Gastrocnemius medialis (tissue), 4 donors: ENCODE measurements at regions not wholly inside any gene's neighbourhood (a gene's known extent, or its start where the extent isn't known, plus 50 kb on each side); places are given as distances from the start of the nearest gene placed in this dataset.

Experiments used
- ATAC-seq, 2 donors: fragments of 150-250 bp; one replicate each; pipeline ENCODE4 v1.9.1; 2016
- DNase-seq, 2 donors: peaks; one replicate each; pipeline ENCODE4 v3.0.0-alpha.2; 2019
- H3K27ac ChIP-seq, 4 donors: fragments of 200-600 bp; sonication (generic); 1 replicate in 1 of 4; 2 replicates in 3 of 4; pipeline ENCODE4 v1.5.1; 2016 to 2018; ENCODE audit warnings: mild to moderate bottlenecking in 2 of 4, moderate library complexity in 1 of 4
- H3K27me3 ChIP-seq, 3 donors: fragments of 200-600 bp; sonication (generic) in 2 of 3; 1 replicate in 1 of 3; 2 replicates in 2 of 3; pipeline versions ENCODE4 v1.5.1 to v1.6.0; 2016 to 2019; ENCODE audit warnings: mild to moderate bottlenecking in 1 of 3, moderate library complexity in 1 of 3
- H3K36me3 ChIP-seq, 2 donors: fragments of 200-600 bp; sonication (generic) in 1 of 2; one replicate each; pipeline ENCODE4 v1.5.1; 2017 to 2018
- H3K4me1 ChIP-seq, 2 donors: fragments of 200-600 bp; sonication (generic) in 1 of 2; one replicate each; pipeline ENCODE4 v1.5.1; 2016 to 2017; ENCODE audit warnings: mild to moderate bottlenecking in 2 of 2
- H3K4me3 ChIP-seq, 4 donors: fragments of 200-600 bp; sonication (generic) in 3 of 4; 1 replicate in 1 of 4; 2 replicates in 3 of 4; pipeline ENCODE4 v1.5.1; 2016 to 2019; ENCODE audit warnings: mild to moderate bottlenecking in 2 of 4
- H3K9me3 ChIP-seq, 3 donors: fragments of 200-600 bp; sonication (generic) in 2 of 3; 1 replicate in 1 of 3; 2 replicates in 2 of 3; pipeline ENCODE4 v1.5.1; 2016 to 2019
- CTCF ChIP-seq, 5 experiments: fragments of 450-650 bp in 3 of 5; fragments of 200-600 bp in 2 of 5; sonication (generic) in 2 of 5; IDR thresholded peaks in 4 of 5; conservative IDR thresholded peaks in 1 of 5; 1 replicate in 4 of 5; 2 replicates in 1 of 5; pipeline ENCODE4 v1.5.1; 2016 to 2019; ENCODE audit warnings: antibody characterized with exemption in 5 of 5, mild to moderate bottlenecking in 3 of 5, moderate library complexity in 3 of 5
- POLR2A ChIP-seq, 2 donors: fragments of 450-650 bp; IDR thresholded peaks; one replicate each; pipeline ENCODE4 v1.6.1; 2017; ENCODE audit warnings: antibody characterized with exemption in 2 of 2, mild to moderate bottlenecking in 2 of 2, moderate library complexity in 2 of 2
- in situ Hi-C, 4 donors: fragments of 200-750 bp; cut with MboI; loops; one replicate each; pipeline versions ENCODE4 v1.15.0 to v1.8.0; 2017; ENCODE audit warnings: low sequenced_read_pairs in 4 of 4
- intact Hi-C: fragments of 100-400 bp; cut with DNase I; formaldehyde crosslinking; loops from one replicate; pipeline ENCODE4 v1.15.1; 2023; ENCODE audit warnings: low total_unique reads

DNA sequence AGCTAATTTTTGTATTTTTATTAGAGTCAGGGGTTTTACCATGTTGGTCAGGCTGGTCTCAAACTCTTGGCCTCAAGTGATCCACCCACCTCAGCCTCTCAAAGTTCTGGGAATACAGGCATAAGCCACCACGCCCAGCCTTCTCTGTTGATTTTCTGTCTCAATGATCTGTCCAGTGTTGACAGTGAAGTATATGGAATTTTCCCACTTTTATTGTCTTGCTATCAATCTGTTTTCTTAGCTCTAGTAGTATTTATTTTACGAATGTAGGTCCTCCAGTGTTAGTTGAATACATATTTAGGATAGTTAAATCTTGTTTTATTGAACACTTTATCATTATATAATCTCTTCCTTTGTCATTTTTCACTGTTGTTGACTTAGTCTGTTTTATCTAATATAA is 1603.9 kb downstream of the ADGRL3 start:
- no peak for ATAC-seq
- intact Hi-C loops: no loop called here
- no peak for DNase-seq
- Histone ChIP-seq H3K4me3 (no peak overlapping the region), H3K36me3 (no peaks in the 10 kb centered on the region), H3K27me3 (no peaks in the 10 kb centered on the region), H3K27ac (no peak overlapping the region), H3K4me1 (no peaks in the 10 kb centered on the region), H3K9me3 (no peaks in the 10 kb centered on the region)
- no peak for TF ChIP-seq CTCF (IDR thresholded peaks at IDR 0.05 in 4 of 5, conservative IDR thresholded peaks at IDR 0.05 in 1 of 5)
- TF ChIP-seq POLR2A (IDR thresholded peaks at IDR 0.05): no peak
- in situ Hi-C loops: no loop called here

GRCh38 chr4:62797221-62797620 is 1597.1 kb downstream of the ADGRL3 start:
- in situ Hi-C loops: no loop called here
- TF ChIP-seq POLR2A (IDR thresholded peaks at IDR 0.05) (no peak), CTCF (IDR thresholded peaks at IDR 0.05 in 4 of 5, conservative IDR thresholded peaks at IDR 0.05 in 1 of 5) (no peak)
- H3K27me3 ChIP-seq: no peaks in the 10 kb centered on the region
- no peaks in the 10 kb centered on the region for H3K4me1 ChIP-seq
- no peak overlapping the region for H3K4me3 ChIP-seq
- ATAC-seq (no peak), DNase-seq (no peak)
- H3K36me3 ChIP-seq: no peaks in the 10 kb centered on the region
- intact Hi-C loops: no loop called here
- no peaks in the 10 kb centered on the region for H3K9me3 ChIP-seq
- H3K27ac ChIP-seq: no peak overlapping the region

DNA sequence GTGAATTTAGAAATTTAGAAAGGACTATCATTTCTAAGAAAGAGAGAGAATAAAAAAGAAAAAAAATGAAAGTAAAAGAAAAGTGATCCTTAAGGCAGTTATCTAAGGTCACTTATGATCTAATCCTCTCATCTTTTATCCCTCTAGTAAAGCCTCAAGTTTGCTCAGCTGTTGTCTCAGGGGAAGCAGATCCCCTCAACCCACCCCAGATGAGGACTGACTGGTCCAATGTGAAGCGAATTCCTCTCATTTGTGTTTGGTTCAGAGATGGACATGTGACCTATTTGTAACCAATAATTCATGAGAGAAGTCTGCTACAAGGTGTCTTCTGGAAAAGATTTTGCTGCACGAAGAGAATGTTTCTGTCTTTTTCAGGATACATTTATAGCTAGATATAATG is 1591.3 kb downstream of the ADGRL3 start:
- H3K4me3 ChIP-seq: no peak overlapping the region
- ATAC-seq (no peak), DNase-seq (no peak)
- no peaks in the 10 kb centered on the region for H3K9me3 ChIP-seq
- TF ChIP-seq CTCF (IDR thresholded peaks at IDR 0.05 in 4 of 5, conservative IDR thresholded peaks at IDR 0.05 in 1 of 5) (no peak), POLR2A (IDR thresholded peaks at IDR 0.05) (no peak)
- intact Hi-C loops (no loop called here), in situ Hi-C loops (no loop called here)
- no peaks in the 10 kb centered on the region for H3K4me1 ChIP-seq
- no peak overlapping the region for H3K27ac ChIP-seq
- no peaks in the 10 kb centered on the region for H3K27me3 ChIP-seq
- H3K36me3 ChIP-seq: no peaks in the 10 kb centered on the region

DNA sequence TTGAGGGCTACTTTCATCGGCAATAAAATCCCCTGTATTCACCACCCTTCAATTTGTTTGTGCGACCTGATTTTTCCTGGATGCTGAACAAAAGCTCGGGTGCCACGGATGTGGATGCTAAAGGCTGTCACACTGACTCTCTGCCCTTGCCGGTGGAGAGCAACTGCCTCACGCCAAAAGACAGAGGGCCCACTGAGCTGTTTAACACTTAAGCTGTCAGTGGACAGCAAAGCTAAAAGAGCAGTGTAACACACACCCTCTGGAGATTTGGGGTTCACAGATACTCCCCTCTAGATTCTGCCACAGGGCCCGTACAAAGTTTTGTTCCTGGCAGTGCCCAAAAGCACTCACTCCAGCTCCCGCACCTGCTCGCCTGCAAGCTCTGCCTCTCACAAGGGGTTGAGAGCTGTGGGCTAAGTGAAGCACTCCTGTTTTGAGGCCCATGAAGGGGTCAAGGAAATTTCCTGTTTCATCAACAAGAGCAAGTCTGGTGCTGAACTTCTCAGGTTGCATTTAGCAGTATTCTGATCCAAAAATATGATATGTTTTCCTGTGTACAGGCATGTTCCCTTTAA is 1571.9 kb downstream of the ADGRL3 start:
- intact Hi-C loops: no loop called here
- Histone ChIP-seq H3K27me3 (no peaks in the 10 kb centered on the region), H3K4me3 (no peak overlapping the region), H3K9me3 (no peaks in the 10 kb centered on the region), H3K27ac (no peak overlapping the region), H3K36me3 (no peaks in the 10 kb centered on the region), H3K4me1 (no peaks in the 10 kb centered on the region)
- no peak for ATAC-seq
- TF ChIP-seq POLR2A (IDR thresholded peaks at IDR 0.05): no peak
- no peak for TF ChIP-seq CTCF (IDR thresholded peaks at IDR 0.05 in 4 of 5, conservative IDR thresholded peaks at IDR 0.05 in 1 of 5)
- DNase-seq: no peak
- in situ Hi-C loops: no loop called here

GRCh38 chr4:62740296-62740695 is 1540.2 kb downstream of the ADGRL3 start:
- no peak overlapping the region for H3K27ac ChIP-seq
- no peaks in the 10 kb centered on the region for H3K9me3 ChIP-seq
- H3K4me1 ChIP-seq: no peaks in the 10 kb centered on the region
- in situ Hi-C loops (loop anchor here in 1 of 4 donors (25.0 kb wide), 1 partner anchor 103 kb away; no protein-coding TSS in a partner anchor), intact Hi-C loops (no loop called here)
- no peak for TF ChIP-seq CTCF (IDR thresholded peaks at IDR 0.05 in 4 of 5, conservative IDR thresholded peaks at IDR 0.05 in 1 of 5)
- TF ChIP-seq POLR2A (IDR thresholded peaks at IDR 0.05): no peak
- DNase-seq (no peak), ATAC-seq (no peak)
- no peaks in the 10 kb centered on the region for H3K27me3 ChIP-seq
- H3K4me3 ChIP-seq: no peak overlapping the region
- no peaks in the 10 kb centered on the region for H3K36me3 ChIP-seq
